Muscle layer of colon (tissue), 2 donors: ENCODE measurements at regions not wholly inside any gene's neighbourhood (a gene's known extent, or its start where the extent isn't known, plus 50 kb on each side); places are given as distances from the start of the nearest gene placed in this dataset.

Source experiments
- H3K27ac ChIP-seq: one replicate; pipeline ENCODE4 v1.7.0; 2013; ENCODE audit warnings: low read depth, mild to moderate bottlenecking, low read length, moderate library complexity
- H3K27me3 ChIP-seq, 2 donors: one replicate each; pipeline ENCODE4 v1.7.0; 2013; ENCODE audit warnings: low read length in 2 of 2, mild to moderate bottlenecking in 2 of 2; ENCODE audit not compliant: insufficient read depth in 2 of 2, control insufficient read depth in 1 of 2
- H3K36me3 ChIP-seq: one replicate; pipeline ENCODE4 v1.7.0; 2013; ENCODE audit warnings: mild to moderate bottlenecking, low read length; ENCODE audit not compliant: insufficient read depth
- H3K4me1 ChIP-seq: one replicate; pipeline ENCODE4 v1.7.0; 2013; ENCODE audit warnings: mild to moderate bottlenecking, low read length; ENCODE audit not compliant: insufficient read depth
- H3K4me3 ChIP-seq, 2 donors: one replicate each; pipeline ENCODE4 v1.7.0; 2013; ENCODE audit warnings: low read length in 2 of 2, low read depth in 1 of 2, mild to moderate bottlenecking in 1 of 2, moderate library complexity in 1 of 2
- H3K9ac ChIP-seq: one replicate; pipeline ENCODE4 v1.7.0; 2013; ENCODE audit warnings: low read length
- H3K9me3 ChIP-seq: one replicate; pipeline ENCODE4 v1.7.0; 2013; ENCODE audit warnings: mild to moderate bottlenecking, low read length
- donor health status: abdominal sarcoma.
- donor health status: Adenocarcinoma of cecum.

GRCh38 chr12:127275416-127275815 lies 991.6 kb upstream of the TMEM132C start:
- peaks cover 0 to 2% of the 10 kb centered on the region in 2 donors for H3K27me3 ChIP-seq
- no peaks in the 10 kb centered on the region for H3K36me3 ChIP-seq
- H3K9me3 ChIP-seq, result no peaks in the 10 kb centered on the region
- H3K9ac ChIP-seq, result no peak overlapping the region
- no peak overlapping the region for H3K4me3 ChIP-seq
- no peak overlapping the region for H3K27ac ChIP-seq
- H3K4me1 ChIP-seq, result no peaks in the 10 kb centered on the region

- Histone ChIP-seq H3K36me3 (no peaks in the 10 kb centered on the region), H3K27ac (no peak overlapping the region), H3K27me3 (peaks cover 0 to 8% of the 10 kb centered on the region in 2 donors)
Observed at GRCh38 chr12:127277882-127278281, 989.1 kb upstream of the TMEM132C start.

GRCh38 chr12:127278351-127278750 lies 988.6 kb upstream of the TMEM132C start:
- no peak overlapping the region for H3K9ac ChIP-seq
- H3K4me1 ChIP-seq, result no peaks in the 10 kb centered on the region
- peaks cover 0 to 8% of the 10 kb centered on the region in 2 donors for H3K27me3 ChIP-seq
- no peak overlapping the region for H3K27ac ChIP-seq
- no peaks in the 10 kb centered on the region for H3K9me3 ChIP-seq
- H3K4me3 ChIP-seq, result no peak overlapping the region
- no peaks in the 10 kb centered on the region for H3K36me3 ChIP-seq

More at GRCh38 chr12:127277882-127278281, 989.1 kb upstream of the TMEM132C start:
- H3K4me1 ChIP-seq, result no peaks in the 10 kb centered on the region
- H3K4me3 ChIP-seq, result no peak overlapping the region
- H3K9ac ChIP-seq, result no peak overlapping the region
- no peaks in the 10 kb centered on the region for H3K9me3 ChIP-seq

GRCh38 chr12:127280393-127281275 lies 986.3 kb upstream of the TMEM132C start:
- no peak overlapping the region for H3K27ac ChIP-seq
- no peak overlapping the region for H3K9ac ChIP-seq
- no peak overlapping the region for H3K4me3 ChIP-seq
- H3K9me3 ChIP-seq, result no peaks in the 10 kb centered on the region
- H3K27me3 ChIP-seq, result peaks cover 0 to 8% of the 10 kb centered on the region in 2 donors
- no peaks in the 10 kb centered on the region for H3K36me3 ChIP-seq
- peaks cover 8% of the 10 kb centered on the region for H3K4me1 ChIP-seq

- no peak overlapping the region for H3K27ac ChIP-seq
- no peaks in the 10 kb centered on the region for H3K9me3 ChIP-seq
- H3K27me3 ChIP-seq, result peaks cover 0 to 8% of the 10 kb centered on the region in 2 donors
- no peak overlapping the region for H3K4me3 ChIP-seq
- H3K4me1 ChIP-seq, result peaks cover 8% of the 10 kb centered on the region
- H3K36me3 ChIP-seq, result no peaks in the 10 kb centered on the region
- no peak overlapping the region for H3K9ac ChIP-seq
Observed at GRCh38 chr12:127282786-127283565, 984.0 kb upstream of the TMEM132C start.

GRCh38 chr12:127284021-127284420 lies 982.9 kb upstream of the TMEM132C start:
- no peaks in the 10 kb centered on the region for H3K36me3 ChIP-seq
- no peak overlapping the region for H3K4me3 ChIP-seq
- H3K9ac ChIP-seq, result no peak overlapping the region
- peaks cover 0 to 8% of the 10 kb centered on the region in 2 donors for H3K27me3 ChIP-seq
- H3K4me1 ChIP-seq, result peaks cover 8% of the 10 kb centered on the region
- no peak overlapping the region for H3K27ac ChIP-seq
- H3K9me3 ChIP-seq, result no peaks in the 10 kb centered on the region

GRCh38 chr12:127284870-127285431 lies 982.0 kb upstream of the TMEM132C start:
- H3K9me3 ChIP-seq, result no peaks in the 10 kb centered on the region
- no peak overlapping the region for H3K27ac ChIP-seq
- peaks cover 8% of the 10 kb centered on the region for H3K4me1 ChIP-seq
- H3K27me3 ChIP-seq, result peaks cover 0 to 8% of the 10 kb centered on the region in 2 donors
- H3K36me3 ChIP-seq, result no peaks in the 10 kb centered on the region
- peak overlapping the region in 1 of 2 donors; percentile 1 for H3K4me3 ChIP-seq
- no peak overlapping the region for H3K9ac ChIP-seq

GRCh38 chr12:127286281-127286680 lies 980.7 kb upstream of the TMEM132C start:
- Histone ChIP-seq H3K27ac (no peak overlapping the region), H3K4me1 (peaks cover 8% of the 10 kb centered on the region), H3K4me3 (no peak overlapping the region), H3K27me3 (no peaks in the 10 kb centered on the region), H3K36me3 (no peaks in the 10 kb centered on the region), H3K9me3 (no peaks in the 10 kb centered on the region), H3K9ac (no peak overlapping the region)

- peaks cover 8% of the 10 kb centered on the region for H3K4me1 ChIP-seq
- H3K36me3 ChIP-seq, result no peaks in the 10 kb centered on the region
- no peaks in the 10 kb centered on the region for H3K27me3 ChIP-seq
- H3K4me3 ChIP-seq, result no peak overlapping the region
- no peak overlapping the region for H3K27ac ChIP-seq
- H3K9ac ChIP-seq, result no peak overlapping the region
- no peaks in the 10 kb centered on the region for H3K9me3 ChIP-seq
Observed at GRCh38 chr12:127287256-127287655, 979.7 kb upstream of the TMEM132C start.

GRCh38 chr12:127290251-127290650 lies 976.7 kb upstream of the TMEM132C start:
- Histone ChIP-seq H3K27ac (no peak overlapping the region), H3K4me3 (no peak overlapping the region), H3K4me1 (no peaks in the 10 kb centered on the region), H3K27me3 (no peaks in the 10 kb centered on the region), H3K9me3 (no peaks in the 10 kb centered on the region), H3K9ac (no peak overlapping the region), H3K36me3 (no peaks in the 10 kb centered on the region)

GRCh38 chr12:127292736-127293135 lies 974.2 kb upstream of the TMEM132C start:
- no peaks in the 10 kb centered on the region for H3K36me3 ChIP-seq
- H3K27me3 ChIP-seq, result no peaks in the 10 kb centered on the region
- no peak overlapping the region for H3K9ac ChIP-seq

More at GRCh38 chr12:127292736-127293135, 974.2 kb upstream of the TMEM132C start:
- Histone ChIP-seq H3K9me3 (no peaks in the 10 kb centered on the region), H3K27ac (no peak overlapping the region), H3K4me3 (no peak overlapping the region), H3K4me1 (no peaks in the 10 kb centered on the region)
